DND-41 (cell line): ENCODE measurements at regions not wholly inside any gene's neighbourhood (a gene's known extent, or its start where the extent isn't known, plus 50 kb on each side); places are given as distances from the start of the nearest gene placed in this dataset.

ENCODE experiments used
- CTCF ChIP-seq: IDR thresholded peaks from 2 replicates; pipeline ENCODE4 v1.5.1; 2012; ENCODE audit warnings: borderline replicate concordance, low read length, moderate library complexity, mild to moderate bottlenecking; ENCODE audit not compliant: poor library complexity, severe bottlenecking; ENCODE audit errors: extremely low read depth
- EZH2 ChIP-seq: IDR thresholded peaks from 3 replicates; pipeline ENCODE4 v1.6.1; 2012; ENCODE audit warnings: borderline replicate concordance, low read depth, mild to moderate bottlenecking, moderate library complexity, low read length, inconsistent platforms; ENCODE audit not compliant: severe bottlenecking

- TF ChIP-seq CTCF (no peak), EZH2 (no peak)
Observed at GRCh38 chr6:144873623-144874378, 588.7 kb downstream of the UTRN start.
